ENCODE measurements at regions not wholly inside any gene's neighbourhood (a gene's known extent, or its start where the extent isn't known, plus 50 kb on each side); places are given as distances from the start of the nearest gene placed in this dataset.

DNA sequence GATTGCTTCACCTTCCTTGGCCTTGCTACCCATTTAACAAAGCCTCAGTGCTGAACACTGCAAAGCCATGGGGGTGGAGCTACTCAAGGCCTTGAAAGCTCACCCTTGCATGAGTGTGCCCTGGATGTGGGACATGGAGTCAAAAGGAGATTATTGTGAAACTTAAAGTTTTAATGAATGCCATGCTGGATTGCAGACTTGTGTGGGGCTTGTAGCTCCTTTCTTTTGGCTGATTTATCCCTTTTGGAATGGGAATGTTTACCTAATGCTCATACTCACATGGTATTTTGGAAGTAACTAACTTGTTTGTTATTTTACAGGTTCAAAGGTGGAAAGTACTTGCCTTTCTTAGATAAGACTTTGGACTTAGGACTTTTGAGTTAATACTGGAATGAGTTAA lies 538.5 kb upstream of the NECTIN3 start:
- Histone ChIP-seq H3K27ac (ENCODE audit: low read depth in 2 of 2, low read length in 2 of 2) (no peak overlapping the region), H3K4me1 (ENCODE audit: control insufficient read depth in 2 of 2, insufficient read depth in 2 of 2, low read length in 2 of 2) (no peaks in the 10 kb centered on the region), H3K27me3 (ENCODE audit: control insufficient read depth in 2 of 2, insufficient read depth in 2 of 2, low read length in 2 of 2) (no peaks in the 10 kb centered on the region), H3K9ac (ENCODE audit: low read depth in 1 of 2, low read length in 2 of 2) (no peak overlapping the region), H3K36me3 (ENCODE audit: control insufficient read depth in 2 of 2, insufficient read depth in 2 of 2, low read length in 2 of 2) (no peaks in the 10 kb centered on the region), H3K9me3 (ENCODE audit: control insufficient read depth in 2 of 2, low read length in 2 of 2) (no peaks in the 10 kb centered on the region), H3K4me3 (ENCODE audit: low read length in 2 of 2) (no peak overlapping the region)

DNA sequence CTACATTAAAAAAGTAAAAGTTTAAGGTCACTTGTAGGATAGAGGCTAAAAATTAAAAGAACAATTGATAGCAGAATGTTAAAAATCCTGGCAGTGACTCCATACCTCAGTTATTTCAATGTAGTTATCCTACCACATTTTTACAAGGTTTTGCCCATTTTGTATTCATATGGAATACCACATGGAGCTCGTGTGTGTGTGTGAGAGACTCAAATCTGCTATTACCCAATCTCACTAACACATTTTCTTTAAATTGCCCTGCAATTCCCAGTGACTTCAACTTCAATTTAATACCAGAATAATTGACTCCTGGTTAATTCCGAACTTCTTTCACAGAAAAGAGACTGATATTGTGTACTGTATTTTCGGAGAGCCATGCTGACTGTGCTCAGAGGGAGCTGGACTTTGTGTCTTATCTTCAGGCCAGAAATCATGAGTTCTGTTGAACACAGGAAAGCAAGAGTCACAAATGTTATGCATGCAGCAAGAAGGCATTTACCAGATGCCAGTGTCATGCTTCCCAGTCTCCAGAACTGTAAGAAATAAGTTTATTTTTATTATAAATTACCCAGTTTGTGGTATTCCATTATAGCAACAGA lies 529.0 kb upstream of the NECTIN3 start:
- H3K9ac ChIP-seq (ENCODE audit: low read depth in 1 of 2, low read length in 2 of 2) = no peak overlapping the region
- H3K27ac ChIP-seq (ENCODE audit: low read depth in 2 of 2, low read length in 2 of 2) = no peak overlapping the region
- H3K4me3 ChIP-seq (ENCODE audit: low read length in 2 of 2) = no peak overlapping the region

DNA sequence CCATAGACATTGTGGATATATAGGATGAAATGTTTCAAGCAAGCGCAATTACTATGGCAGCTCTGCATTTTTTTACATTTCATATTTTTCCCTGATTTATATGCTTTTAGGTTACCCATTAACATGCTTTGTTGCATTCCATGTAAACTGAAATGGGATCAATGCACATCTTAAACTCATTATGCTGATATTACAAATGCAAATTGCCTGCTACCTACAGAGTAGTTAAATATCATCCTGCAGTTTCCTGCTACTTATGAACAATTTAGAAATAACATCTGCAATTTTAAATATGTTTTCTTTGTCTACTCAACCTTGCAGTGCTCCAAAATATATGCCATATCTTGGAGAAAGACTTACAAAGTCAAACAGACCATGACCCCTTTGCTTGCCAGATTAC lies 526.9 kb upstream of the NECTIN3 start:
- Histone ChIP-seq H3K4me1 (ENCODE audit: control insufficient read depth in 2 of 2, insufficient read depth in 2 of 2, low read length in 2 of 2) (no peaks in the 10 kb centered on the region), H3K9ac (ENCODE audit: low read depth in 1 of 2, low read length in 2 of 2) (no peak overlapping the region), H3K9me3 (ENCODE audit: control insufficient read depth in 2 of 2, low read length in 2 of 2) (no peaks in the 10 kb centered on the region), H3K27me3 (ENCODE audit: control insufficient read depth in 2 of 2, insufficient read depth in 2 of 2, low read length in 2 of 2) (no peaks in the 10 kb centered on the region), H3K4me3 (ENCODE audit: low read length in 2 of 2) (no peak overlapping the region), H3K36me3 (ENCODE audit: control insufficient read depth in 2 of 2, insufficient read depth in 2 of 2, low read length in 2 of 2) (no peaks in the 10 kb centered on the region), H3K27ac (ENCODE audit: low read depth in 2 of 2, low read length in 2 of 2) (no peak overlapping the region)

More for the DNA sequence above, 529.0 kb upstream of the NECTIN3 start:
- H3K27me3 ChIP-seq (ENCODE audit: control insufficient read depth in 2 of 2, insufficient read depth in 2 of 2, low read length in 2 of 2) = no peaks in the 10 kb centered on the region
- H3K36me3 ChIP-seq (ENCODE audit: control insufficient read depth in 2 of 2, insufficient read depth in 2 of 2, low read length in 2 of 2) = no peaks in the 10 kb centered on the region
- no peaks in the 10 kb centered on the region for H3K4me1 ChIP-seq (ENCODE audit: control insufficient read depth in 2 of 2, insufficient read depth in 2 of 2, low read length in 2 of 2)
- no peaks in the 10 kb centered on the region for H3K9me3 ChIP-seq (ENCODE audit: control insufficient read depth in 2 of 2, low read length in 2 of 2)

DNA sequence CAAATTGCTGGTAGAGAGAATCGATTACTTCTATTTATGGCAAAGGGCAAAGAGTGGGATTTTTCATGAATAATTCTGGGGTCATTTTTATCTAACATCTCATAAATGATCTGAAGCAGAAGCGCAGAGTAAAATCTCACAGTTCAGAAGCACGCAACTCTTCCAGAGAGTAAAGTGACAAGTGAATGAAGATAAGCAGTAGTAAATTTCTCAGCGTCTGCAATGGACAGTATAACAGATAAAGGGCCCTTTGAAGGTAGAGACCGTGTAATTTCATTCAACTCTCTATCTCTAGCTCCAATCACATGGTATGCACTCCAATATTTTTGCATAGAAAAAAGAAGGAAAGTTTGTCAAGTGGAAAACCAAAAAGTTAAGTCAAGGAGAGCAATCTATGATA lies 521.1 kb upstream of the NECTIN3 start:
- Histone ChIP-seq H3K4me3 (ENCODE audit: low read length in 2 of 2) (no peak overlapping the region), H3K9ac (ENCODE audit: low read depth in 1 of 2, low read length in 2 of 2) (no peak overlapping the region), H3K36me3 (ENCODE audit: control insufficient read depth in 2 of 2, insufficient read depth in 2 of 2, low read length in 2 of 2) (no peaks in the 10 kb centered on the region), H3K27me3 (ENCODE audit: control insufficient read depth in 2 of 2, insufficient read depth in 2 of 2, low read length in 2 of 2) (no peaks in the 10 kb centered on the region), H3K9me3 (ENCODE audit: control insufficient read depth in 2 of 2, low read length in 2 of 2) (no peaks in the 10 kb centered on the region), H3K27ac (ENCODE audit: low read depth in 2 of 2, low read length in 2 of 2) (no peak overlapping the region), H3K4me1 (ENCODE audit: control insufficient read depth in 2 of 2, insufficient read depth in 2 of 2, low read length in 2 of 2) (no peaks in the 10 kb centered on the region)

DNA sequence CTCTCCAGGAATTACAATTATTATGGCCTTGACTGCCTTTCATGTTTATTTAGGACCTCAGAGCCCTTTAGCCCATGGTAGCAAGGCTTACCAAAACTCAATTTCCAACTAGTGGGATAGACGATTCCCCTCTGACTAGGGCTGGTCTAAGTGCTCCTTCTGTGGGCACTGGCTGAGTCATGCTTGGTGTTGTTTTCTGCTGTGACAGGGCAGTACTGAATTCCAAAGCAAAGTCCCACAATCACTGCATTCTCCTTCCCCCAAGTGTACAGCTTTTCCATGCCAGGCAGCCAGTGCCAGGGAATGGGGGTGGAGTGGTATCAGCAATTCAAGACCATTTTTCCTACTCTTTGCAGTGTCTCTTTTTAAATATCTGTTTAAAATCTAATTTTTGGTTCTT lies 509.0 kb upstream of the NECTIN3 start:
- no peak overlapping the region for H3K9ac ChIP-seq (ENCODE audit: low read depth in 1 of 2, low read length in 2 of 2)
- H3K27ac ChIP-seq (ENCODE audit: low read depth in 2 of 2, low read length in 2 of 2) = no peak overlapping the region
- H3K36me3 ChIP-seq (ENCODE audit: control insufficient read depth in 2 of 2, insufficient read depth in 2 of 2, low read length in 2 of 2) = no peaks in the 10 kb centered on the region
- no peak overlapping the region for H3K4me3 ChIP-seq (ENCODE audit: low read length in 2 of 2)
- H3K27me3 ChIP-seq (ENCODE audit: control insufficient read depth in 2 of 2, insufficient read depth in 2 of 2, low read length in 2 of 2) = no peaks in the 10 kb centered on the region
- H3K4me1 ChIP-seq (ENCODE audit: control insufficient read depth in 2 of 2, insufficient read depth in 2 of 2, low read length in 2 of 2) = no peaks in the 10 kb centered on the region
- H3K9me3 ChIP-seq (ENCODE audit: control insufficient read depth in 2 of 2, low read length in 2 of 2) = peaks cover 0 to 3% of the 10 kb centered on the region in 2 donors

DNA sequence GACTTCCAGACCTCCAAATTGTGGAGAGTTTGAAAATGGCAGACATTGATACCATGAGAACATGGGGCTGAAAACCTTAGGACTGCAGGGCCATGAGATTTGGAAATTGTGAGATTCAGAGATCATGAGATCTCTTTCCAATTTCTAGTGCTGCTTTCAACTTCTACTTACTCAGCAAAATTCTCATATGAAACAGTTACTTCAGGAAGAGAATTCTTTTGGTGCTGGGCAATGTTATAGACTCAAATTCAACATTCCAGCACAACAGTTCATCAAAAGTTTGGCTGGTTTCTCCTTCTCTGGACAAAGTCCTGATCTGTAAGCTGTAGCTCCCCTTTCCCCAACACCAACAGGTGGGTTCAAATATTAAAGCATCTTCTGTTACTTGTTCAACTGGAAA lies 506.9 kb upstream of the NECTIN3 start:
- Histone ChIP-seq H3K9ac (ENCODE audit: low read depth in 1 of 2, low read length in 2 of 2) (no peak overlapping the region), H3K36me3 (ENCODE audit: control insufficient read depth in 2 of 2, insufficient read depth in 2 of 2, low read length in 2 of 2) (no peaks in the 10 kb centered on the region), H3K4me3 (ENCODE audit: low read length in 2 of 2) (no peak overlapping the region), H3K4me1 (ENCODE audit: control insufficient read depth in 2 of 2, insufficient read depth in 2 of 2, low read length in 2 of 2) (no peaks in the 10 kb centered on the region), H3K9me3 (ENCODE audit: control insufficient read depth in 2 of 2, low read length in 2 of 2) (peaks cover 0 to 3% of the 10 kb centered on the region in 2 donors), H3K27me3 (ENCODE audit: control insufficient read depth in 2 of 2, insufficient read depth in 2 of 2, low read length in 2 of 2) (no peaks in the 10 kb centered on the region), H3K27ac (ENCODE audit: low read depth in 2 of 2, low read length in 2 of 2) (no peak overlapping the region)

DNA sequence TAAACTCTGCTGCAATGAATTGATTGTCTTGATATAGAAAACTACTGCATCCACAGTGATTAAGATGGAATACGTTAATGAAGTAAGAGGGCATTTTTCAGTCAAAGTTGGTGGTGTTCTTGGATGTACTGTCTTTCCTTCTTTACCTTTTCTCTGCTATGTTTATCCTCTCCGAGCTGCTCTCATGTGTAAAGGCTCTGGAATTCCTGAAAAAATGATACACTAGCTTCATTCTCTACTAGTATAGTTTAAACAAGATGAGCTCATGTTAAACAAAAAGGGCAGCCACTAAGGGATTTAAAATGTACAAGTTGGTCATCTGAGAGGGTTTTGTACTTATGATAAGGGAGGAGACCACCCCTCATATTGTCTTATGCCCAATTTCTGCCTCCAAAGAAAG lies 504.6 kb upstream of the NECTIN3 start:
- Histone ChIP-seq H3K9me3 (ENCODE audit: control insufficient read depth in 2 of 2, low read length in 2 of 2) (no peaks in the 10 kb centered on the region), H3K9ac (ENCODE audit: low read depth in 1 of 2, low read length in 2 of 2) (no peak overlapping the region), H3K36me3 (ENCODE audit: control insufficient read depth in 2 of 2, insufficient read depth in 2 of 2, low read length in 2 of 2) (no peaks in the 10 kb centered on the region), H3K4me1 (ENCODE audit: control insufficient read depth in 2 of 2, insufficient read depth in 2 of 2, low read length in 2 of 2) (no peaks in the 10 kb centered on the region), H3K27me3 (ENCODE audit: control insufficient read depth in 2 of 2, insufficient read depth in 2 of 2, low read length in 2 of 2) (no peaks in the 10 kb centered on the region), H3K4me3 (ENCODE audit: low read length in 2 of 2) (no peak overlapping the region), H3K27ac (ENCODE audit: low read depth in 2 of 2, low read length in 2 of 2) (no peak overlapping the region)

DNA sequence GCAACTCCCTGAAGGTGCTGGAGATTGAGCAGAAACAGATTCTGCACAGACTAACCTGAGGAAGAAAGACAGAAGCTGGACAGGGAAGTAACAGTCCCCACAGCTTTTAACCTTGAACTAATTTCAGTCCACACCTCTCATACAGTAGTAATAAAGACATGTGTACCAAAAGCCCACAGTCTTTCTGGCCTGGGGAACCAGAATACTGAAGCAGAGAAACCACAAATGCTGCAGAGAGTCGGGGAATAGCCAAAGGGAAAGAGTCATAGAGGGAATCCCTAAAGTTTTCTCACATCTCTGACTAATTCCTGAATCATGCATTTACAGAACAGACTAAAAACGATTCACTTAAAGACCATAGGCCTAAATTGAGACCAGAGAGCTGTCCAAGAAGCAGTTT lies 503.4 kb upstream of the NECTIN3 start:
- H3K36me3 ChIP-seq (ENCODE audit: control insufficient read depth in 2 of 2, insufficient read depth in 2 of 2, low read length in 2 of 2) = no peaks in the 10 kb centered on the region
- H3K4me1 ChIP-seq (ENCODE audit: control insufficient read depth in 2 of 2, insufficient read depth in 2 of 2, low read length in 2 of 2) = no peaks in the 10 kb centered on the region
- no peak overlapping the region for H3K4me3 ChIP-seq (ENCODE audit: low read length in 2 of 2)
- H3K27ac ChIP-seq (ENCODE audit: low read depth in 2 of 2, low read length in 2 of 2) = no peak overlapping the region
- H3K27me3 ChIP-seq (ENCODE audit: control insufficient read depth in 2 of 2, insufficient read depth in 2 of 2, low read length in 2 of 2) = no peaks in the 10 kb centered on the region
- no peak overlapping the region for H3K9ac ChIP-seq (ENCODE audit: low read depth in 1 of 2, low read length in 2 of 2)
- no peaks in the 10 kb centered on the region for H3K9me3 ChIP-seq (ENCODE audit: control insufficient read depth in 2 of 2, low read length in 2 of 2)

DNA sequence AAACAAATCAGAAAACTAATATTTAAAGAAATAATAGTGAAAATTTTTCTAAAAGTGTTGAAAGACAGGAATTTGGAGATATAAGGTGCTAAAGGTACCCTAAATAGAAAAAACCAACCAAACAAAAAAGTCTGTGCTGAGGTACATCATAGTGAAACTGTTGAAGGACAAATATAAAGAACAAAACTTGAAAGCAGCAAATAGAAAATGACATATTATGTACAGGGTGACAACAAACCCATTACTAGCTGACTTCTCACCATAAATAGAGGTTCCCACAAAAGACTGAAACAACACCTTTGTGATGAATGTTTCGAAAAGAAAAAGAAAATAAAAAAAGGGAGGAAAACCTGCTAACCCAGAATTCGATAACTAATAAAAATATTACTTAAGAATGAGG lies 502.5 kb upstream of the NECTIN3 start:
- H3K4me1 ChIP-seq (ENCODE audit: control insufficient read depth in 2 of 2, insufficient read depth in 2 of 2, low read length in 2 of 2) = no peaks in the 10 kb centered on the region
- no peaks in the 10 kb centered on the region for H3K36me3 ChIP-seq (ENCODE audit: control insufficient read depth in 2 of 2, insufficient read depth in 2 of 2, low read length in 2 of 2)
- no peaks in the 10 kb centered on the region for H3K9me3 ChIP-seq (ENCODE audit: control insufficient read depth in 2 of 2, low read length in 2 of 2)
- H3K4me3 ChIP-seq (ENCODE audit: low read length in 2 of 2) = no peak overlapping the region
- H3K27ac ChIP-seq (ENCODE audit: low read depth in 2 of 2, low read length in 2 of 2) = no peak overlapping the region
- H3K9ac ChIP-seq (ENCODE audit: low read depth in 1 of 2, low read length in 2 of 2) = no peak overlapping the region
- H3K27me3 ChIP-seq (ENCODE audit: control insufficient read depth in 2 of 2, insufficient read depth in 2 of 2, low read length in 2 of 2) = no peaks in the 10 kb centered on the region

DNA sequence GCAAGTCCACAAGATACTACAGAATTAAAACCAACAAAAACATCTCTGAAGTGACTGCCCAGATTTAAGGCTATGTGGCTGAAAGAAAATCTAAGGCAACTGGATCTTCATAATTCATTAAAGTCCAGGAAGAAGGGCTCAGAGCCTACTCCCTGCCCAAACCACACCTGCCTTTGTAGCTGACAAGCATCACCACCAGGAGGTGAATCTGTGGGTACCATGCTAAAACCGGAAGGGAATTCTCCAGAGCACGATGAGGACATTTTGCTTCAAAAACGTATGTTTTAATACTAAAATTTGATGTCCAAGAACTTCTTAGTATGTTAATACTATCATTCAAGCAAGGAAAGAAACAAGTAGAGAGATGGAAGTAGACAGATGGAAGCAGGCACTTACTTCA lies 495.9 kb upstream of the NECTIN3 start:
- Histone ChIP-seq H3K4me1 (ENCODE audit: control insufficient read depth in 2 of 2, insufficient read depth in 2 of 2, low read length in 2 of 2) (no peaks in the 10 kb centered on the region), H3K4me3 (ENCODE audit: low read length in 2 of 2) (no peak overlapping the region), H3K9me3 (ENCODE audit: control insufficient read depth in 2 of 2, low read length in 2 of 2) (no peaks in the 10 kb centered on the region), H3K27me3 (ENCODE audit: control insufficient read depth in 2 of 2, insufficient read depth in 2 of 2, low read length in 2 of 2) (no peaks in the 10 kb centered on the region), H3K9ac (ENCODE audit: low read depth in 1 of 2, low read length in 2 of 2) (no peak overlapping the region), H3K27ac (ENCODE audit: low read depth in 2 of 2, low read length in 2 of 2) (no peak overlapping the region), H3K36me3 (ENCODE audit: control insufficient read depth in 2 of 2, insufficient read depth in 2 of 2, low read length in 2 of 2) (no peaks in the 10 kb centered on the region)

DNA sequence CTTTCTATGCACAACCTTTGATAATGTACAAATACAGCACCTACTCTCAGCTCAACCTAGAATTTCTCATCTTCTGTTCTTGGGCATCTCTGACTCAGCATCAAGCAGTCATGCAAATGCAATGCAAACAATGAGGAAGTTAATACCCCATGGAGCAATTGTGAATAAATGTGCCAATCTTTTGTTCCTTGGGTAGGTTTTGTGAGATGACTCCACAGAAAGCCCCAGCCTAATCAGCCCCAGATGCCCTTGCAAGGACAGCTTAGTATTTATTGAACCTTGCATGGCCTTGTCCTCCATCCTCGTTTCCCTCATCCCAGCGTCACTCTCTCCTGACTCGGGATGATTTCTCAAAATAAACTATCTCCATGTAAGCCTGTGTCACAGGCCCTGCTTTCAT lies 494.7 kb upstream of the NECTIN3 start:
- no peaks in the 10 kb centered on the region for H3K36me3 ChIP-seq (ENCODE audit: control insufficient read depth in 2 of 2, insufficient read depth in 2 of 2, low read length in 2 of 2)
- no peaks in the 10 kb centered on the region for H3K9me3 ChIP-seq (ENCODE audit: control insufficient read depth in 2 of 2, low read length in 2 of 2)
- no peak overlapping the region for H3K27ac ChIP-seq (ENCODE audit: low read depth in 2 of 2, low read length in 2 of 2)
- H3K27me3 ChIP-seq (ENCODE audit: control insufficient read depth in 2 of 2, insufficient read depth in 2 of 2, low read length in 2 of 2) = no peaks in the 10 kb centered on the region
- H3K9ac ChIP-seq (ENCODE audit: low read depth in 1 of 2, low read length in 2 of 2) = no peak overlapping the region
- no peak overlapping the region for H3K4me3 ChIP-seq (ENCODE audit: low read length in 2 of 2)
- no peaks in the 10 kb centered on the region for H3K4me1 ChIP-seq (ENCODE audit: control insufficient read depth in 2 of 2, insufficient read depth in 2 of 2, low read length in 2 of 2)
